DMS79 (cell line): ENCODE measurements at regions not wholly inside any gene's neighbourhood (a gene's known extent, or its start where the extent isn't known, plus 50 kb on each side); places are given as distances from the start of the nearest gene placed in this dataset.
A peak's percentile ranks its signal among the peaks of the same experiment; 100 is the strongest.

Source experiments
- DNase-seq: peaks from one replicate; lab custom pipeline; 2025; lab: John Stamatoyannopoulos, UW

DNA sequence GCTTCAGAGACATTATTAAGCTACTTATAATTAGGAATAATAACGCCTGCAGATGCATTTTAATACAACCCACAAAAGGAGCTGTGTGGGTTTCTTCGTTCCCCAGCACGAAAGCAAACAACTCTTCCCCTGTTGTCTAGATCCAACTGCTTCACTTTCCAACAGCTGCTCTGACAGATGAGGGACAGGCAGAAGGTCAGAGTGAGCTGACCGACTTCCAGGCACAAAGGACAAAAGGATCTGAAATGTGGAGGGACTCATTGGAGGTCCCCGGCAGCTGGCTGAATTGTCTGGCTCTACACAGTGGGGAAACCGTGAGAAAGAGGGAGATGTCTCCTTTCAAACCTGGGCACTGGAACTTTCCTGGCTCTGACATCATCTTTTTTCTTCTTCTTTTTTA is 79.1 kb upstream of the ALDH1B1 start:
- no peak for DNase-seq

GRCh38 chr9:38312406-38312805 is 80.1 kb upstream of the ALDH1B1 start:
- DNase-seq = no peak

DNA sequence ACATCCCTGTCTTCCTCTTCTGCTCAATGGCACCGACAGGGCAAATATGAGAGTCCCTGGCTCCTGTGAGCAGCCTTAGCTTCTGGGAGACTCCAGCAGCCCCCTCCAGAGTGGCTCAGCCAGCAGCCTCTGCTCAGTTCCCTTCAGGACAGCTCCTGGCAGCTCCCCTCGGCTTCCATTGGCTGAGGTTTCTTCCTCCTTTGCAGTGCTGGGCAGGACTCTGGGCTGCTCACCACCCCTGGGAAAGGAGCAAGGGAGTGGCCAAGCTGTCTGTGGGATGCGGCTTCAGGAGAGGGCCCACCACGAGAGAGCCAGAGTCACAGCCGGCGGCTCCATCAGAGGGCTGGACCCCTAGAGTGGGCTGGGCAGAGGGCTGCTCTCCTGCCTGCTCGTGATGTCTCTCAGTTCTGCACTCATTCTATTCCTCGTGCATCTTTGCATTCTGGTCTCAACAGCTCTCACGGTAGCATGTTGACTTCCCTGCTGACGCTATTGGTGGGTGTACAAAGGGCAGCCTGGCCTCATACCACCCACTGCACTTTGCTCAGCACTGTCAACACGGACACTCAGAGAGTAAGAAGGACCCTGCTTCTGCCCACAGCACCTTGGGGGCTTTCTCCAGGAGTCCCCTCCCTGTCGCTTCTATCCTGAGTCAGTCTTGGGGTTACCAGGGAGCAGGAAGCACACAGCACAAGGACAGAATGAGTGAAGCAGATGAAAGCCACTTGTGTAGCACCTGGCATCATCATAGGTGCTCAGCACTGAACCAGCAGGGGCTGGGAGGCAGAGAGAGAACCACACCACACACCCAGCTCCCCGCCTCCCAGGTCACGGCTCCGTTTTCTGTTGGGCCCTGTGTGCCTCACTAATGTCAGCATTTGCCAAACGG is 80.9 kb upstream of the ALDH1B1 start:
- DNase-seq = peak; percentile 87

- DNase-seq = no peak
These were observed 82.9 kb upstream of the ALDH1B1 start for GRCh38 chr9:38309324-38310195.

GRCh38 chr9:38308136-38308535 is 84.4 kb upstream of the ALDH1B1 start:
- DNase-seq = no peak

- no peak for DNase-seq
These were observed 85.6 kb upstream of the ALDH1B1 start for GRCh38 chr9:38306899-38307298.

DNA sequence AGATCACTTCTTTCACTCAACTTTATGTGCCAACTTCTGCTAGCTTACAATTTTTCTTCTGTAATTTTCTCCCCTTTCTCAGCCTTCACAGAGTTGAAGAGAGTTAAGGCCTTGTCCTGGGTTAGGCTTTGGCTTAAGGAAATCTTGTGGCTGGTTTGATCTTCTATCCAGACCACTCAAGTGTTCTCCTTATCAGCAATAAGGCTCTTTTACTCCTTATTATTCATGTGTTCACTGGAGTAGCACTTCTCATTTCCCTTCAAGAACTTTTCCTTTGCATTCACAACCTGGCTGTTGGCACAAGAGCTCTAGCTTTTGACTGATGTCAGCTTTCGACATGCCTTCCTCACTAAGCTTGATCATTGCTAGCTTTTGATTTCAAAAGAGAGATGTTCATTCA is 86.9 kb upstream of the ALDH1B1 start:
- DNase-seq = peak; percentile 47

- DNase-seq = no peak
These were observed 91.0 kb upstream of the ALDH1B1 start for GRCh38 chr9:38301376-38302106.

GRCh38 chr9:38299856-38300255 is 92.6 kb upstream of the ALDH1B1 start:
- no peak for DNase-seq

GRCh38 chr9:38298904-38299303 is 93.6 kb upstream of the ALDH1B1 start:
- DNase-seq = no peak

- DNase-seq = no peak
These were observed 94.0 kb upstream of the ALDH1B1 start for GRCh38 chr9:38298503-38298902.

DNA sequence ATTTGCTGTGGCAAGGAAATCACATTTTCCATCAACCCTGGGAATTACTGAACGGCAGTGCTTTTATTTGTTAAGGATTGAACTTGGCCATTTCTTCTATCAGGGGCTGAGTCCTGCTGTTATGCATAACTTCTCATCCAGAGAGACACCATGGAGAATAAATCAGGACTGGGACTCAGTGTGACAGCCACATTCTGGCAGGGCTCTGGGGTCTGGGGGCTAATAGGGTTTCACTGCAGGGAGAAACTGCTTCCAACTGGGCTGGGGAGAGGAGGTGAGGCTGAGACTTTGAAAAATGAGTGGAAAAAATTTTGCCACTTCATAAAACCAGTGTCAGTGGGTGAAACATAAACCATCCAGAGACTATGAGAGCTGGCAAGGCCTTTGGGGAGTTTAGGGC is 95.7 kb upstream of the ALDH1B1 start:
- no peak for DNase-seq

- no peak for DNase-seq
These were observed 96.7 kb upstream of the ALDH1B1 start for GRCh38 chr9:38295764-38296163.

- DNase-seq = peak; percentile 73
These were observed 98.1 kb upstream of the ALDH1B1 start for GRCh38 chr9:38294220-38294960.

GRCh38 chr9:38293022-38293421 is 99.5 kb upstream of the ALDH1B1 start:
- DNase-seq = no peak

GRCh38 chr9:38292480-38292879 is 100.0 kb upstream of the ALDH1B1 start:
- DNase-seq = no peak

- DNase-seq = no peak
These were observed 102.6 kb upstream of the ALDH1B1 start for GRCh38 chr9:38289866-38290245.

GRCh38 chr9:38289236-38289865 is 103.2 kb upstream of the ALDH1B1 start:
- DNase-seq = no peak

GRCh38 chr9:38288502-38288901 is 104.0 kb upstream of the ALDH1B1 start:
- no peak for DNase-seq

GRCh38 chr9:38287420-38287985 is 105.0 kb upstream of the ALDH1B1 start:
- DNase-seq = no peak

DNA sequence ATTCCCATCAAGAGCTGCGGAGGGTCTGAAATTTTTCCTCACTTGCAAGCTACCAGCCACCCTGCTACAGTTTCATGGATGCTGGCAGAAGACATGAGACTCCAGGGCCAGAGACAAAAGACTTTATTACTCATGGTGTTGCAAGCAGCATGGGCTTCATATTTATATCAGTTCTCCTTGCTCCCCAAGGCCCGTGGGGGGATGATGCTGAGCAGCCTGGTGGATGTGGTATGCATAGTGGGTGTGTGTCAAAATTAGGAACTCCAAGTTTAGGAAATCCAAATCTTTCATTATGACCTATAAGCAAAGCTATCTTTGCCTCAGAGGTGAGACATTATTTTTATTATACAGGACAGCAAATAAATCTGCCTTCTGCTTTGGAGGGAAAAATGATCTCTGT is 105.7 kb upstream of the ALDH1B1 start:
- DNase-seq = no peak
